Choroid plexus epithelial cell (primary cell): ENCODE measurements at regions not wholly inside any gene's neighbourhood (a gene's known extent, or its start where the extent isn't known, plus 50 kb on each side); places are given as distances from the start of the nearest gene placed in this dataset.
"Not testable (repeated sequence)": the region's sequence is repeated elsewhere in the genome, so short reads cannot be mapped to it uniquely, and the experiment has no call there.

Experiments
- DNase-seq: peaks from one replicate; pipeline ENCODE4 v3.0.0-alpha.2; 2010; ENCODE audit warnings: low read depth
- H3K4me3 ChIP-seq: 2 replicates; pipeline ENCODE4 v1.5.1; 2011; ENCODE audit warnings: low read depth, mild to moderate bottlenecking, control low read depth, low read length, moderate library complexity
- CTCF ChIP-seq: conservative IDR thresholded peaks from 2 replicates; pipeline ENCODE4 v1.5.1; 2011; ENCODE audit warnings: low read depth, mild to moderate bottlenecking, control low read depth, inconsistent platforms, low read length, moderate library complexity

GRCh38 chr2:13660231-13660630 lies 943.5 kb downstream of the TRIB2 start:
- DNase-seq: no peak
- no peak overlapping the region for H3K4me3 ChIP-seq
- no peak for TF ChIP-seq CTCF

GRCh38 chr2:13662055-13662454 lies 945.3 kb downstream of the TRIB2 start:
- no peak for TF ChIP-seq CTCF
- DNase-seq: peak; percentile 40
- H3K4me3 ChIP-seq: no peak overlapping the region

- TF ChIP-seq CTCF: no peak
- H3K4me3 ChIP-seq: no peak overlapping the region
- no peak for DNase-seq
Observed at GRCh38 chr2:13666582-13667414, 950.1 kb downstream of the TRIB2 start.

GRCh38 chr2:13667415-13667757 lies 950.6 kb downstream of the TRIB2 start:
- no peak overlapping the region for H3K4me3 ChIP-seq
- TF ChIP-seq CTCF: no peak
- no peak for DNase-seq

DNA sequence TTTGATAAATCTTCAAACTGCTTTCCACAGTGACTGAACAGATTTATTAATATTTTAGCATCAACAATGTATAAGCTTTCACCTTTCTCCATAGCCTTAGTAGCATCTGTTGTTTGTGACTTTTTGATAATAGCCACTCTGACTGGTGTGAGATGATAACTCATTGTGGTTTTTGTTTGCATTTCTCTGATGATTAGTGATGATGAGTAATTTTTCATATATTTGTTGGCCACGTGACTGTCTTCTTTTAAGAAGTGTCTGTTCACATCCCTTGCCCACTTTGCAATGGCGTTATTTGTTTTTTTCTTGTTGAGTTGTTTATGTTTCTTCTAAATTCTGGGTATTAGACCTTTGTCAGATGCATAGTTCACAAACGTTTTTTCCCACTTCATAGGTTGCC lies 952.9 kb downstream of the TRIB2 start:
- DNase-seq: no peak
- no peak overlapping the region for H3K4me3 ChIP-seq
- TF ChIP-seq CTCF: no peak

DNA sequence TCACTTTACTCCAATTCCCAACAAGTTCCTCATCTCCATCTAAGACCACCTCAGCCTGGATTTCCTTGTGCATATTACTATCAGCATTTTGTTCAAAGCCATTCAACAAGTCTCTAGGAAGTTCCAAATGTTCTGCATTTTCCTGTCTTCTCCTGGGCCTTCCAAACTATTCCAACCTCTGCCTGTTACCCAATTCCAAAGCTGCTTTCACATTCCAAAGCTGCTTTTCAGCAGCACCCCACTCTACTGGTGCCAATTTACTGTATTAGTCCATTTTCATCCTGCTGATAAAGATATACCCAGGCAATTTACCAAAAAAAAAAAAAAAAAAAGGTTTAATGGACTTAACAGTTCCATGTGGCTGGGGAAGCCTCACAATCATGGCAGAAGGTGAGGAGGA lies 957.1 kb downstream of the TRIB2 start:
- DNase-seq: not testable (repeated sequence)

DNA sequence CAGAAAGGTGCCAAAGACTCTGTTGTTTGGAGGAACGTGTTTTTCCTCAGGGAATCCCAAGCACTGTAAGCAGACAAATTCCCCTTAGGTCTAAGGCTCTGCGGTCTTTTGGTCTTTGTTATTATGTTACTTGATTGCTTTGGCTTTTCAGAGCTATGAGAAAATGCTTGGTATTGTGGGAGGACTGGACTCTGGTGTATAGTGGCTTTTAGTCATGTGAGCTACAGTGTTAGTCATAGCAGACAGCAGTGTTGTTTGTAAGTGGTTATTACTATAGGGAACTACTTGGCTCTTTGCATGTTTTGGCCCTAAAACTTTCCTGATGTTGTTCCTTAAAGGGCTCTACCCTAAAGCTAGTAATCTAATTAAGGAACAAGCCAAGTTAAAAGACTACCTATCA lies 956.2 kb upstream of the LRATD1 start:
- TF ChIP-seq CTCF: no peak
- peak; percentile 80 for DNase-seq
- H3K4me3 ChIP-seq: no peak overlapping the region

More for the DNA sequence above, 957.1 kb downstream of the TRIB2 start:
- H3K4me3 ChIP-seq: not testable (repeated sequence)
